ENCODE measurements at regions not wholly inside any gene's neighbourhood (a gene's known extent, or its start where the extent isn't known, plus 50 kb on each side); places are given as distances from the start of the nearest gene placed in this dataset.

GRCh38 chr4:24186466-24186865, 296.6 kb upstream of the PPARGC1A start:
- H2AFZ ChIP-seq (ENCODE audit: low read length) = no peak overlapping the region
- H3K9ac ChIP-seq (ENCODE audit: low read length) = no peak overlapping the region
- H3K9me2 ChIP-seq (ENCODE audit: low read depth, low read length) = no peaks in the 10 kb centered on the region
- TF ChIP-seq CTCF (IDR thresholded peaks at IDR 0.05; ENCODE audit: low read length) = no peak
- no peak for TF ChIP-seq EZH2 (IDR thresholded peaks at IDR 0.05; ENCODE audit: borderline replicate concordance, low read length)
- no peaks in the 10 kb centered on the region for H3K36me3 ChIP-seq (ENCODE audit: insufficient read depth, low read length)
- H3K4me2 ChIP-seq (ENCODE audit: low read length) = no peak overlapping the region
- no peaks in the 10 kb centered on the region for H3K4me1 ChIP-seq (ENCODE audit: insufficient read depth, low read length, severe bottlenecking)
- H3K4me3 ChIP-seq (ENCODE audit: low read depth, low read length, poor library complexity, severe bottlenecking) = no peak overlapping the region
- no peaks in the 10 kb centered on the region for H3F3A ChIP-seq (ENCODE audit: insufficient read depth, low read length)
- no peaks in the 10 kb centered on the region for H4K20me1 ChIP-seq (ENCODE audit: insufficient read depth, low read length)
- no peaks in the 10 kb centered on the region for H3K27me3 ChIP-seq (ENCODE audit: insufficient read depth, low read length)
- H3K27ac ChIP-seq (ENCODE audit: low read depth, low read length, poor library complexity, severe bottlenecking) = no peak overlapping the region
- H3K9me3 ChIP-seq (ENCODE audit: low read length) = no peaks in the 10 kb centered on the region
- no peaks in the 10 kb centered on the region for H3K79me2 ChIP-seq (ENCODE audit: insufficient read depth, low read length)

GRCh38 chr4:24181005-24181404, 291.2 kb upstream of the PPARGC1A start:
- Histone ChIP-seq H3F3A (ENCODE audit: insufficient read depth, low read length) (no peaks in the 10 kb centered on the region), H3K9me2 (ENCODE audit: low read depth, low read length) (no peaks in the 10 kb centered on the region), H3K9ac (ENCODE audit: low read length) (no peak overlapping the region), H3K4me1 (ENCODE audit: insufficient read depth, low read length, severe bottlenecking) (no peaks in the 10 kb centered on the region), H3K4me2 (ENCODE audit: low read length) (no peak overlapping the region), H3K4me3 (ENCODE audit: low read depth, low read length, poor library complexity, severe bottlenecking) (no peak overlapping the region), H3K27me3 (ENCODE audit: insufficient read depth, low read length) (no peaks in the 10 kb centered on the region), H2AFZ (ENCODE audit: low read length) (no peak overlapping the region), H3K9me3 (ENCODE audit: low read length) (no peaks in the 10 kb centered on the region), H3K36me3 (ENCODE audit: insufficient read depth, low read length) (no peaks in the 10 kb centered on the region), H3K79me2 (ENCODE audit: insufficient read depth, low read length) (no peaks in the 10 kb centered on the region), H4K20me1 (ENCODE audit: insufficient read depth, low read length) (no peaks in the 10 kb centered on the region), H3K27ac (ENCODE audit: low read depth, low read length, poor library complexity, severe bottlenecking) (no peak overlapping the region)
- TF ChIP-seq CTCF (IDR thresholded peaks at IDR 0.05; ENCODE audit: low read length) (no peak), EZH2 (IDR thresholded peaks at IDR 0.05; ENCODE audit: borderline replicate concordance, low read length) (no peak)

- TF ChIP-seq EZH2 (IDR thresholded peaks at IDR 0.05; ENCODE audit: borderline replicate concordance, low read length) (no peak), CTCF (IDR thresholded peaks at IDR 0.05; ENCODE audit: low read length) (no peak)
- Histone ChIP-seq H3K9me3 (ENCODE audit: low read length) (no peaks in the 10 kb centered on the region), H3K9me2 (ENCODE audit: low read depth, low read length) (no peaks in the 10 kb centered on the region), H3K9ac (ENCODE audit: low read length) (no peak overlapping the region), H3K79me2 (ENCODE audit: insufficient read depth, low read length) (no peaks in the 10 kb centered on the region), H3K4me3 (ENCODE audit: low read depth, low read length, poor library complexity, severe bottlenecking) (no peak overlapping the region), H3K4me2 (ENCODE audit: low read length) (no peak overlapping the region), H3K27ac (ENCODE audit: low read depth, low read length, poor library complexity, severe bottlenecking) (no peak overlapping the region), H4K20me1 (ENCODE audit: insufficient read depth, low read length) (no peaks in the 10 kb centered on the region), H3K36me3 (ENCODE audit: insufficient read depth, low read length) (no peaks in the 10 kb centered on the region), H3K27me3 (ENCODE audit: insufficient read depth, low read length) (no peaks in the 10 kb centered on the region), H2AFZ (ENCODE audit: low read length) (no peak overlapping the region), H3K4me1 (ENCODE audit: insufficient read depth, low read length, severe bottlenecking) (no peaks in the 10 kb centered on the region), H3F3A (ENCODE audit: insufficient read depth, low read length) (no peaks in the 10 kb centered on the region)
Observed at GRCh38 chr4:24180586-24180985, 290.7 kb upstream of the PPARGC1A start.

Measured in OCI-LY1 (cell line).